ENCODE measurements at regions not wholly inside any gene's neighbourhood (a gene's known extent, or its start where the extent isn't known, plus 50 kb on each side); places are given as distances from the start of the nearest gene placed in this dataset.

- DNase-seq (ENCODE audit: low spot score), result no peak
Observed at GRCh38 chr16:73215678-73216377, 167.9 kb upstream of the ZFHX3 start.

- no peak for DNase-seq (ENCODE audit: low spot score)
Observed at GRCh38 chr16:73214825-73215677, 167.1 kb upstream of the ZFHX3 start.

GRCh38 chr16:73213732-73214455 is 166.0 kb upstream of the ZFHX3 start:
- DNase-seq (ENCODE audit: low spot score), result no peak

GRCh38 chr16:73212431-73212830 is 164.5 kb upstream of the ZFHX3 start:
- DNase-seq (ENCODE audit: low spot score), result no peak

- DNase-seq (ENCODE audit: low spot score), result no peak
Observed at GRCh38 chr16:73210686-73211085, 162.8 kb upstream of the ZFHX3 start.

GRCh38 chr16:73210084-73210483 is 162.2 kb upstream of the ZFHX3 start:
- no peak for DNase-seq (ENCODE audit: low spot score)

- DNase-seq (ENCODE audit: low spot score), result no peak
Observed at GRCh38 chr16:73209190-73209589, 161.3 kb upstream of the ZFHX3 start.

- DNase-seq (ENCODE audit: low spot score), result no peak
Observed at GRCh38 chr16:73206151-73206707, 158.3 kb upstream of the ZFHX3 start.

- no peak for DNase-seq (ENCODE audit: low spot score)
Observed at GRCh38 chr16:73205153-73205886, 157.4 kb upstream of the ZFHX3 start.

GRCh38 chr16:73204359-73205152 is 156.6 kb upstream of the ZFHX3 start:
- DNase-seq (ENCODE audit: low spot score), result no peak

GRCh38 chr16:73202161-73202729 is 154.3 kb upstream of the ZFHX3 start:
- DNase-seq (ENCODE audit: low spot score), result peak; percentile 77

GRCh38 chr16:73199214-73199613 is 151.3 kb upstream of the ZFHX3 start:
- DNase-seq (ENCODE audit: low spot score), result no peak

- no peak for DNase-seq (ENCODE audit: low spot score)
Observed at GRCh38 chr16:73198481-73198880, 150.6 kb upstream of the ZFHX3 start.

GRCh38 chr16:73197598-73197997 is 149.7 kb upstream of the ZFHX3 start:
- no peak for DNase-seq (ENCODE audit: low spot score)

GRCh38 chr16:73196670-73197069 is 148.7 kb upstream of the ZFHX3 start:
- DNase-seq (ENCODE audit: low spot score), result peak; percentile 75

- no peak for DNase-seq (ENCODE audit: low spot score)
Observed at GRCh38 chr16:73193464-73193863, 145.5 kb upstream of the ZFHX3 start.

GRCh38 chr16:73192232-73192894 is 144.4 kb upstream of the ZFHX3 start:
- no peak for DNase-seq (ENCODE audit: low spot score)

- DNase-seq (ENCODE audit: low spot score), result no peak
Observed at GRCh38 chr16:73191660-73192046, 143.7 kb upstream of the ZFHX3 start.
